SJCRH30 (cell line): ENCODE measurements at regions not wholly inside any gene's neighbourhood (a gene's known extent, or its start where the extent isn't known, plus 50 kb on each side); places are given as distances from the start of the nearest gene placed in this dataset.
"Not testable (repeated sequence)": the region's sequence is repeated elsewhere in the genome, so short reads cannot be mapped to it uniquely, and the experiment has no call there.

ENCODE experiments used
- DNase-seq, 2 experiments: peaks; one replicate each; pipeline ENCODE4 v3.0.0-alpha.2; 2015 to 2020
- H3K27ac ChIP-seq: fragments of 250-450 bp; sonication (Bioruptor Pico); 2 replicates; pipeline ENCODE4 v1.5.1; 2020; ENCODE audit warnings: mild to moderate bottlenecking, moderate library complexity
- H3K27me3 ChIP-seq: fragments of 250-450 bp; sonication (Bioruptor Pico); 2 replicates; pipeline ENCODE4 v1.5.1; 2020; ENCODE audit warnings: mild to moderate bottlenecking, moderate library complexity
- H3K36me3 ChIP-seq: fragments of 250-450 bp; sonication (Bioruptor Pico); 2 replicates; pipeline ENCODE4 v1.5.1; 2020; ENCODE audit warnings: mild to moderate bottlenecking, moderate library complexity
- H3K4me1 ChIP-seq: fragments of 250-450 bp; sonication (Bioruptor Pico); 2 replicates; pipeline ENCODE4 v1.5.1; 2020; ENCODE audit warnings: mild to moderate bottlenecking, moderate library complexity
- H3K4me3 ChIP-seq: fragments of 250-450 bp; sonication (Bioruptor Pico); 2 replicates; pipeline ENCODE4 v1.5.1; 2020; ENCODE audit warnings: mild to moderate bottlenecking, moderate library complexity
- H3K9me3 ChIP-seq: fragments of 250-450 bp; sonication (Bioruptor Pico); replicated peaks from 2 replicates; pipeline ENCODE4 v1.5.1; 2020; ENCODE audit warnings: mild to moderate bottlenecking, moderate library complexity

- Histone ChIP-seq H3K4me3 (no peak overlapping the region), H3K27me3 (no peaks in the 10 kb centered on the region), H3K9me3 (no peaks in the 10 kb centered on the region), H3K27ac (no peak overlapping the region), H3K4me1 (peaks cover 6% of the 10 kb centered on the region), H3K36me3 (no peaks in the 10 kb centered on the region)
- no peak for DNase-seq
These were observed 129.0 kb downstream of the ANAPC4 start for GRCh38 chr4:25506032-25506571.

- Histone ChIP-seq H3K27me3 (no peaks in the 10 kb centered on the region), H3K9me3 (no peaks in the 10 kb centered on the region), H3K36me3 (no peaks in the 10 kb centered on the region), H3K27ac (no peak overlapping the region), H3K4me1 (no peaks in the 10 kb centered on the region), H3K4me3 (no peak overlapping the region)
- no peak for DNase-seq
These were observed 132.6 kb downstream of the ANAPC4 start for GRCh38 chr4:25509646-25510045.

GRCh38 chr4:25511823-25512222, 134.8 kb downstream of the ANAPC4 start:
- H3K27me3 ChIP-seq, H3K4me1 ChIP-seq, DNase-seq: not testable (repeated sequence)

GRCh38 chr4:25513814-25514213, 136.8 kb downstream of the ANAPC4 start:
- Histone ChIP-seq H3K4me1 (no peaks in the 10 kb centered on the region), H3K9me3 (0 out of 2 replicates have a peak, but pooled peaks cover 2% of the 10 kb centered on the region), H3K27ac (no peak overlapping the region), H3K4me3 (no peak overlapping the region), H3K36me3 (no peaks in the 10 kb centered on the region), H3K27me3 (peaks cover 2% of the 10 kb centered on the region; the same call in 1 of the 2 replicates)
- DNase-seq: no peak

More at GRCh38 chr4:25511823-25512222, 134.8 kb downstream of the ANAPC4 start:
- not testable (repeated sequence) for H3K4me3 ChIP-seq, H3K9me3 ChIP-seq, H3K27ac ChIP-seq, H3K36me3 ChIP-seq

- Histone ChIP-seq H3K9me3 (0 out of 2 replicates have a peak, but pooled peaks cover 3% of the 10 kb centered on the region), H3K36me3 (no peaks in the 10 kb centered on the region), H3K27me3 (peaks cover 3% of the 10 kb centered on the region; the same call in 1 of the 2 replicates), H3K4me3 (no peak overlapping the region), H3K4me1 (no peaks in the 10 kb centered on the region), H3K27ac (no peak overlapping the region)
- no peak for DNase-seq
These were observed 132.2 kb upstream of the SLC34A2 start for GRCh38 chr4:25523405-25523804.

- Histone ChIP-seq H3K27me3 (no peaks in the 10 kb centered on the region), H3K36me3 (no peaks in the 10 kb centered on the region), H3K9me3 (no peaks in the 10 kb centered on the region), H3K27ac (no peak overlapping the region), H3K4me1 (no peaks in the 10 kb centered on the region), H3K4me3 (no peak overlapping the region)
- no peak for DNase-seq
These were observed 131.0 kb upstream of the SLC34A2 start for GRCh38 chr4:25524663-25525062.

GRCh38 chr4:25525896-25526295, 129.8 kb upstream of the SLC34A2 start:
- DNase-seq: no peak
- no peak overlapping the region for H3K4me3 ChIP-seq
- no peaks in the 10 kb centered on the region for H3K9me3 ChIP-seq
- no peaks in the 10 kb centered on the region for H3K36me3 ChIP-seq
- no peak overlapping the region for H3K27ac ChIP-seq
- no peaks in the 10 kb centered on the region for H3K4me1 ChIP-seq
- no peaks in the 10 kb centered on the region for H3K27me3 ChIP-seq

GRCh38 chr4:25527034-25527433, 128.6 kb upstream of the SLC34A2 start:
- Histone ChIP-seq H3K4me1 (no peaks in the 10 kb centered on the region), H3K4me3 (no peak overlapping the region), H3K27me3 (no peaks in the 10 kb centered on the region), H3K36me3 (no peaks in the 10 kb centered on the region), H3K27ac (no peak overlapping the region), H3K9me3 (no peaks in the 10 kb centered on the region)
- no peak for DNase-seq

GRCh38 chr4:25528391-25528790, 127.3 kb upstream of the SLC34A2 start:
- H3K4me3 ChIP-seq: no peak overlapping the region
- no peaks in the 10 kb centered on the region for H3K27me3 ChIP-seq
- no peaks in the 10 kb centered on the region for H3K9me3 ChIP-seq
- DNase-seq: no peak
- no peak overlapping the region for H3K27ac ChIP-seq
- H3K36me3 ChIP-seq: no peaks in the 10 kb centered on the region
- H3K4me1 ChIP-seq: no peaks in the 10 kb centered on the region

- Histone ChIP-seq H3K36me3 (no peaks in the 10 kb centered on the region), H3K27me3 (no peaks in the 10 kb centered on the region), H3K27ac (no peak overlapping the region), H3K4me1 (no peaks in the 10 kb centered on the region), H3K4me3 (no peak overlapping the region), H3K9me3 (no peaks in the 10 kb centered on the region)
- peak in 1 of 2 experiments; percentile 20 for DNase-seq
These were observed 124.4 kb upstream of the SLC34A2 start for GRCh38 chr4:25531272-25531671.

- H3K4me3 ChIP-seq: no peak overlapping the region
- no peaks in the 10 kb centered on the region for H3K4me1 ChIP-seq
- H3K27ac ChIP-seq: no peak overlapping the region
- no peaks in the 10 kb centered on the region for H3K36me3 ChIP-seq
- no peaks in the 10 kb centered on the region for H3K27me3 ChIP-seq
- DNase-seq: no peak
- H3K9me3 ChIP-seq: no peaks in the 10 kb centered on the region
These were observed 123.1 kb upstream of the SLC34A2 start for GRCh38 chr4:25532591-25532990.

GRCh38 chr4:25533256-25533655, 122.4 kb upstream of the SLC34A2 start:
- Histone ChIP-seq H3K27ac (no peak overlapping the region), H3K27me3 (no peaks in the 10 kb centered on the region), H3K36me3 (no peaks in the 10 kb centered on the region), H3K9me3 (no peaks in the 10 kb centered on the region), H3K4me3 (no peak overlapping the region), H3K4me1 (no peaks in the 10 kb centered on the region)
- DNase-seq: no peak

GRCh38 chr4:25535278-25535677, 120.4 kb upstream of the SLC34A2 start:
- no peak overlapping the region for H3K4me3 ChIP-seq
- peak in 1 of 2 experiments; percentile 33 for DNase-seq

GRCh38 chr4:25535701-25536473, 119.8 kb upstream of the SLC34A2 start:
- H3K9me3 ChIP-seq: no peaks in the 10 kb centered on the region
- no peak overlapping the region for H3K4me3 ChIP-seq
- H3K36me3 ChIP-seq: no peaks in the 10 kb centered on the region
- no peaks in the 10 kb centered on the region for H3K27me3 ChIP-seq
- H3K27ac ChIP-seq: no peak overlapping the region
- no peaks in the 10 kb centered on the region for H3K4me1 ChIP-seq
- no peak for DNase-seq

More at GRCh38 chr4:25535278-25535677, 120.4 kb upstream of the SLC34A2 start:
- Histone ChIP-seq H3K27me3 (no peaks in the 10 kb centered on the region), H3K36me3 (no peaks in the 10 kb centered on the region), H3K9me3 (no peaks in the 10 kb centered on the region), H3K4me1 (no peaks in the 10 kb centered on the region), H3K27ac (no peak overlapping the region)

GRCh38 chr4:25536564-25537320, 118.9 kb upstream of the SLC34A2 start:
- Histone ChIP-seq H3K27ac (no peak overlapping the region), H3K4me1 (no peaks in the 10 kb centered on the region), H3K9me3 (no peaks in the 10 kb centered on the region), H3K27me3 (no peaks in the 10 kb centered on the region), H3K4me3 (no peak overlapping the region), H3K36me3 (no peaks in the 10 kb centered on the region)
- DNase-seq: peak; percentile 14 to 36
